HEK293 (cell line): ENCODE measurements at regions not wholly inside any gene's neighbourhood (a gene's known extent, or its start where the extent isn't known, plus 50 kb on each side); places are given as distances from the start of the nearest gene placed in this dataset.

Experiments
- CTCF ChIA-PET: fragments of 350-600 bp; formaldehyde crosslinking; extraction: SDS; loops from one replicate; lab custom pipeline; 2021; ENCODE audit warnings: antibody characterized with exemption; lab: Yijun Ruan, JAX
- POLR2A ChIA-PET: fragments of 300-600 bp; formaldehyde crosslinking; extraction: SDS; loops from one replicate; lab custom pipeline; 2020; ENCODE audit warnings: antibody characterized with exemption, inconsistent platforms; lab: Yijun Ruan, JAX
- H3K27ac ChIP-seq: fragments of 200-500 bp; sonication (Bioruptor generic); 2 replicates; pipeline ENCODE4 v1.5.1; 2014; ENCODE audit warnings: low read depth, low read length, control low read depth, inconsistent platforms; ENCODE audit errors: extremely low read depth
- H3K36me3 ChIP-seq, 2 experiments: fragments of 200-500 bp in 1 of 2; sonication (Bioruptor generic) in 1 of 2; 1 replicate in 1 of 2; 2 replicates in 1 of 2; pipeline ENCODE4 v1.5.1; 2014 to 2017; ENCODE audit warnings: inconsistent platforms in 2 of 2, low read length in 2 of 2; ENCODE audit not compliant: control insufficient read depth in 2 of 2, insufficient read depth in 1 of 2
- H3K4me1 ChIP-seq: fragments of 200-500 bp; sonication (Bioruptor generic); 2 replicates; pipeline ENCODE4 v1.5.1; 2014; ENCODE audit warnings: mild to moderate bottlenecking, low read length, inconsistent platforms; ENCODE audit not compliant: control insufficient read depth, insufficient read depth
- H3K4me3 ChIP-seq: 2 replicates; pipeline ENCODE4 v1.5.1; 2011; ENCODE audit warnings: low read depth, mild to moderate bottlenecking, control low read depth, low read length, moderate library complexity
- H3K9me3 ChIP-seq: fragments of 200-500 bp; sonication (Bioruptor generic); 2 replicates; pipeline ENCODE4 v1.5.1; 2014; ENCODE audit warnings: low read depth, low read length, inconsistent platforms; ENCODE audit not compliant: control insufficient read depth, insufficient read depth
- BCL11A ChIP-seq: fragments of 450-650 bp; formaldehyde crosslinking; IDR thresholded peaks from 2 replicates; pipeline ENCODE4 v1.5.1; 2016; ENCODE audit warnings: low read depth, missing biosample characterization, missing genetic modification characterization
- BCL11B ChIP-seq: fragments of 450-650 bp; formaldehyde crosslinking; IDR thresholded peaks from 2 replicates; pipeline ENCODE4 v1.5.1; 2016; ENCODE audit warnings: low read depth, missing biosample characterization, missing genetic modification characterization
- OSR2 ChIP-seq: fragments of 450-650 bp; formaldehyde crosslinking; IDR thresholded peaks from 2 replicates; pipeline ENCODE4 v1.5.1; 2016; ENCODE audit warnings: missing biosample characterization, missing genetic modification characterization
- SP7 ChIP-seq: fragments of 450-650 bp; formaldehyde crosslinking; IDR thresholded peaks from 2 replicates; pipeline ENCODE4 v1.5.1; 2016; ENCODE audit warnings: missing biosample characterization, missing genetic modification characterization
- YY2 ChIP-seq: fragments of 450-650 bp; formaldehyde crosslinking; IDR thresholded peaks from 2 replicates; pipeline ENCODE4 v1.5.1; 2016; ENCODE audit warnings: missing biosample characterization, missing genetic modification characterization
- ZBTB17 ChIP-seq: fragments of 450-650 bp; formaldehyde crosslinking; IDR thresholded peaks from 2 replicates; pipeline ENCODE4 v1.5.1; 2016; ENCODE audit warnings: missing biosample characterization, missing genetic modification characterization
- ZEB2 ChIP-seq: fragments of 450-650 bp; formaldehyde crosslinking; IDR thresholded peaks from 2 replicates; pipeline ENCODE4 v1.5.1; 2016; ENCODE audit warnings: missing biosample characterization, missing genetic modification characterization
- ZNF138 ChIP-seq: fragments of 450-650 bp; formaldehyde crosslinking; IDR thresholded peaks from 2 replicates; pipeline ENCODE4 v1.5.1; 2016; ENCODE audit warnings: missing biosample characterization, missing genetic modification characterization, borderline replicate concordance
- ZNF146 ChIP-seq: fragments of 450-650 bp; formaldehyde crosslinking; IDR thresholded peaks from 2 replicates; pipeline ENCODE4 v1.5.1; 2016; ENCODE audit warnings: missing biosample characterization, missing genetic modification characterization
- ZNF292 ChIP-seq: fragments of 450-650 bp; formaldehyde crosslinking; IDR thresholded peaks from 2 replicates; pipeline ENCODE4 v1.5.1; 2016; ENCODE audit warnings: low read depth, missing biosample characterization, missing genetic modification characterization, borderline replicate concordance
- ZNF311 ChIP-seq: fragments of 450-650 bp; formaldehyde crosslinking; IDR thresholded peaks from 2 replicates; pipeline ENCODE4 v1.5.1; 2017; ENCODE audit warnings: missing biosample characterization, missing genetic modification characterization, borderline replicate concordance
- ZNF354C ChIP-seq: fragments of 450-650 bp; formaldehyde crosslinking; IDR thresholded peaks from 2 replicates; pipeline ENCODE4 v1.5.1; 2016; ENCODE audit warnings: missing biosample characterization, missing genetic modification characterization, low read depth, borderline replicate concordance
- ZNF514 ChIP-seq: fragments of 450-650 bp; formaldehyde crosslinking; IDR thresholded peaks from 2 replicates; pipeline ENCODE4 v1.5.1; 2016; ENCODE audit warnings: missing biosample characterization, missing genetic modification characterization
- ZNF548 ChIP-seq: fragments of 450-650 bp; formaldehyde crosslinking; IDR thresholded peaks from 2 replicates; pipeline ENCODE4 v1.5.1; 2016; ENCODE audit warnings: missing biosample characterization, missing genetic modification characterization
- ZNF549 ChIP-seq: fragments of 450-650 bp; IDR thresholded peaks from 2 replicates; pipeline ENCODE4 v1.5.1; 2018; ENCODE audit warnings: missing biosample characterization, missing genetic modification characterization, mild to moderate bottlenecking, inconsistent platforms, moderate library complexity
- ZNF692 ChIP-seq: fragments of 450-650 bp; formaldehyde crosslinking; IDR thresholded peaks from 2 replicates; pipeline ENCODE4 v1.5.1; 2016; ENCODE audit warnings: missing biosample characterization, missing genetic modification characterization
- ZNF768 ChIP-seq: fragments of 450-650 bp; formaldehyde crosslinking; IDR thresholded peaks from 2 replicates; pipeline ENCODE4 v1.5.1; 2018; ENCODE audit warnings: missing biosample characterization, mild to moderate bottlenecking, missing genetic modification characterization
- ZNF837 ChIP-seq: fragments of 450-650 bp; formaldehyde crosslinking; IDR thresholded peaks from 2 replicates; pipeline ENCODE4 v1.5.1; 2016; ENCODE audit warnings: missing biosample characterization, missing genetic modification characterization
- TF ChIP-seq, protein P1 (sequence below): fragments of 450-650 bp; formaldehyde crosslinking; IDR thresholded peaks from 2 replicates; pipeline ENCODE4 v1.5.1; 2017; ENCODE audit warnings: missing biosample characterization, missing genetic modification characterization

DNA sequence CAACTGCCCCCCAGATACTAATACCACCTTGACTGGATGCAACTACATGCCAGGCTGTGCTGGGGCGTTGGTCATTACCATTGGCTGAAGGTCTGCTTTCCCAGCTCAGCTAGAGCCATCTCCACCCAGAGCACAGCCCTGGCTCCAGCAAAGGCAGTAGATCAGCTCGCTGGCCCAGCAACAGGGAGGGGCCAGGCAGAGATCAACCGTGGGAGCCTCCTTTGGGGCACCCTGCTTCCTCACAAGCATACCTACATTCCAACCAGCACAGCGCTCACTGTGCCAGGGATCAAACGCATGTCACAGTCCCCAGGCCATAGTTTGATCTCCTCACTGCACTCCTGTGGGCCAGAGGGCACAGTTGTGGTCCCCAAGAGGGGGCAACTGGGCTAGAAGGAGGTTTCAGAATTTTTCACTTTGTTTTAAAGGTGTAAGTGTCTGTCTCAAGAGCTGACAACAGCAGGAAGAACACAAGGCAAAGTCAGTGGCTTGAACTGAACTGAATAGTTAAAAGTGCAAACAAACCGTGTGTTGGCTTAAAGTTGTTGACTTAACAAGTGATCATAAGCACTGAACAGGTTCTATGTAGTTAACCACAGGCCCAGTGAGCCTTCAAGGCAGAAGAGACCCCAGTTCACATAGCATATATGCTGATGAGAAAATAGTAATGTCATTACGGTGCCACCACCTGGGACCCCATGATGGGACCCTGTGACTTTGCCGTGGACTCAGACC is 70.1 kb upstream of the BZW1 start:
- POLR2A ChIA-PET, result no interaction called here

GRCh38 chr2:200742426-200742825 is 69.3 kb upstream of the BZW1 start:
- Histone ChIP-seq H3K4me3 (no peak overlapping the region), H3K4me1 (peaks cover 6% of the 10 kb centered on the region), H3K9me3 (no peaks in the 10 kb centered on the region), H3K27ac (no peak overlapping the region), H3K36me3 (no peaks in the 10 kb centered on the region)
- CTCF ChIA-PET, result no interaction called here
- no peak for TF ChIP-seq ZEB2 (tag by site-specific recombination)
- TF ChIP-seq ZNF768, result no peak
- no peak for TF ChIP-seq ZBTB17 (tag by site-specific recombination)
- TF ChIP-seq ZNF138 (tag by site-specific recombination), result no peak
- TF ChIP-seq ZNF837 (tag by site-specific recombination), result no peak
- no peak for TF ChIP-seq ZNF292 (tag by site-specific recombination)
- TF ChIP-seq, protein P1, sequence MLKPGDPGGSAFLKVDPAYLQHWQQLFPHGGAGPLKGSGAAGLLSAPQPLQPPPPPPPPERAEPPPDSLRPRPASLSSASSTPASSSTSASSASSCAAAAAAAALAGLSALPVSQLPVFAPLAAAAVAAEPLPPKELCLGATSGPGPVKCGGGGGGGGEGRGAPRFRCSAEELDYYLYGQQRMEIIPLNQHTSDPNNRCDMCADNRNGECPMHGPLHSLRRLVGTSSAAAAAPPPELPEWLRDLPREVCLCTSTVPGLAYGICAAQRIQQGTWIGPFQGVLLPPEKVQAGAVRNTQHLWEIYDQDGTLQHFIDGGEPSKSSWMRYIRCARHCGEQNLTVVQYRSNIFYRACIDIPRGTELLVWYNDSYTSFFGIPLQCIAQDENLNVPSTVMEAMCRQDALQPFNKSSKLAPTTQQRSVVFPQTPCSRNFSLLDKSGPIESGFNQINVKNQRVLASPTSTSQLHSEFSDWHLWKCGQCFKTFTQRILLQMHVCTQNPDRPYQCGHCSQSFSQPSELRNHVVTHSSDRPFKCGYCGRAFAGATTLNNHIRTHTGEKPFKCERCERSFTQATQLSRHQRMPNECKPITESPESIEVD (tag by site-specific recombination), result no peak
- TF ChIP-seq ZNF311 (tag by site-specific recombination), result no peak
- POLR2A ChIA-PET, result no interaction called here

More for the DNA sequence above, 70.1 kb upstream of the BZW1 start:
- peaks cover 5% of the 10 kb centered on the region; the same call in 1 of the 2 replicates for H3K4me1 ChIP-seq
- H3K36me3 ChIP-seq, result no peaks in the 10 kb centered on the region
- H3K4me3 ChIP-seq, result no peak overlapping the region
- CTCF ChIA-PET, result interaction anchor here (1.0 kb wide), 1 partner anchor 18 kb away, joined by 3 read pairs; no protein-coding TSS in a partner anchor
- H3K27ac ChIP-seq, result no peak overlapping the region
- no peaks in the 10 kb centered on the region for H3K9me3 ChIP-seq
- no peak for TF ChIP-seq ZNF692 (tag by site-specific recombination)
- no peak for TF ChIP-seq ZNF146 (tag by site-specific recombination)
- TF ChIP-seq, all 188 proteins: peak for 0

- H3K4me1 ChIP-seq, result peaks cover 12% of the 10 kb centered on the region
- H3K27ac ChIP-seq, result no peak overlapping the region
- CTCF ChIA-PET, result no interaction called here
- TF ChIP-seq ZNF549 (tag by site-specific recombination), result no peak
- TF ChIP-seq YY2 (tag by site-specific recombination), result no peak
- no peak for TF ChIP-seq SP7 (tag by site-specific recombination)
- TF ChIP-seq OSR2 (tag by site-specific recombination), result no peak
- TF ChIP-seq ZNF514 (tag by site-specific recombination), result no peak
- TF ChIP-seq BCL11B (tag by site-specific recombination), result no peak
- TF ChIP-seq ZNF768, result no peak
- TF ChIP-seq ZNF548 (tag by site-specific recombination), result no peak
- TF ChIP-seq BCL11A (tag by site-specific recombination), result no peak
- no peak for TF ChIP-seq ZNF354C
- H3K4me3 ChIP-seq, result no peak overlapping the region
- POLR2A ChIA-PET, result no interaction called here
- no peaks in the 10 kb centered on the region for H3K36me3 ChIP-seq
- no peaks in the 10 kb centered on the region for H3K9me3 ChIP-seq
Measured at GRCh38 chr2:200743042-200743676, 68.6 kb upstream of the BZW1 start.
